ENCODE measurements at regions not wholly inside any gene's neighbourhood (a gene's known extent, or its start where the extent isn't known, plus 50 kb on each side); places are given as distances from the start of the nearest gene placed in this dataset.

DNA sequence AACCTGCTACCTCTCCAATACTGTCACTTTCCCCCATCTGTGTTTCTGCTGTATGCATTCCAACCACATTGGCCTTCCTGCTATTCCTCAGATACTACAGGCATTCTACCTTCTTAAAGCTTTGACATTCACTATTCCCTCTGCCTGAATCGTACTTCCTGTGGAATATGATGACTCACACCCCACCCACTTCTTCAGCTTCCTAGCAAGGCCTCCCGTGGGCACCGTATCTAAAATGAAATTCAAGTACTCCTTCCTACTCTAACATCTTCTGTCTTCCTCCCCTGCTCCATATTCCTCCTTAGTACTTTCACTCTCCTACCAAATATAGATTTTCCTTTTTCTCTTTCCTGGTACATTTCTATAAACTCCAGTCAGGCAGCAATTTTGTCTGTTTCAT is 710.4 kb downstream of the RNF144A start:
- H3K27ac Mint-ChIP-seq: no peak overlapping the region
- H3K4me3 ChIP-seq (ENCODE audit: low read length): no peak overlapping the region
- H3K36me3 Mint-ChIP-seq (ENCODE audit: low read depth): no peaks in the 10 kb centered on the region
- no peaks in the 10 kb centered on the region for H3K27me3 Mint-ChIP-seq (ENCODE audit: insufficient read depth)
- H3K4me3 Mint-ChIP-seq: no peak overlapping the region
- TF ChIP-seq, protein P1, sequence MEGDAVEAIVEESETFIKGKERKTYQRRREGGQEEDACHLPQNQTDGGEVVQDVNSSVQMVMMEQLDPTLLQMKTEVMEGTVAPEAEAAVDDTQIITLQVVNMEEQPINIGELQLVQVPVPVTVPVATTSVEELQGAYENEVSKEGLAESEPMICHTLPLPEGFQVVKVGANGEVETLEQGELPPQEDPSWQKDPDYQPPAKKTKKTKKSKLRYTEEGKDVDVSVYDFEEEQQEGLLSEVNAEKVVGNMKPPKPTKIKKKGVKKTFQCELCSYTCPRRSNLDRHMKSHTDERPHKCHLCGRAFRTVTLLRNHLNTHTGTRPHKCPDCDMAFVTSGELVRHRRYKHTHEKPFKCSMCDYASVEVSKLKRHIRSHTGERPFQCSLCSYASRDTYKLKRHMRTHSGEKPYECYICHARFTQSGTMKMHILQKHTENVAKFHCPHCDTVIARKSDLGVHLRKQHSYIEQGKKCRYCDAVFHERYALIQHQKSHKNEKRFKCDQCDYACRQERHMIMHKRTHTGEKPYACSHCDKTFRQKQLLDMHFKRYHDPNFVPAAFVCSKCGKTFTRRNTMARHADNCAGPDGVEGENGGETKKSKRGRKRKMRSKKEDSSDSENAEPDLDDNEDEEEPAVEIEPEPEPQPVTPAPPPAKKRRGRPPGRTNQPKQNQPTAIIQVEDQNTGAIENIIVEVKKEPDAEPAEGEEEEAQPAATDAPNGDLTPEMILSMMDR (conservative IDR thresholded peaks at IDR 0.05): no peak
- H3K9ac ChIP-seq (ENCODE audit: extremely low read depth, low read length, poor library complexity, severe bottlenecking): no peak overlapping the region
- WGBS, 2 experiments (ENCODE audit: insufficient coverage in 1 of 2, insufficient read length in 1 of 2): 84 to 92% methylated on average over 3 of the region's 3 CpGs
- no peak for DNase-seq
- no peaks in the 10 kb centered on the region for H3K9me3 ChIP-seq (ENCODE audit: control insufficient read depth, low read length)
- H3K4me1 ChIP-seq (ENCODE audit: control insufficient read depth, insufficient read depth, low read length): no peaks in the 10 kb centered on the region
- no peaks in the 10 kb centered on the region for H3K9me3 Mint-ChIP-seq
- no peaks in the 10 kb centered on the region for H3K27me3 ChIP-seq (ENCODE audit: control insufficient read depth, insufficient read depth, low read length, poor library complexity, severe bottlenecking)
- no peaks in the 10 kb centered on the region for H3K36me3 ChIP-seq (ENCODE audit: control insufficient read depth, insufficient read depth, low read length)
- H3K4me1 Mint-ChIP-seq: no peaks in the 10 kb centered on the region
- H3K27ac ChIP-seq (ENCODE audit: low read depth, low read length): no peak overlapping the region

DNA sequence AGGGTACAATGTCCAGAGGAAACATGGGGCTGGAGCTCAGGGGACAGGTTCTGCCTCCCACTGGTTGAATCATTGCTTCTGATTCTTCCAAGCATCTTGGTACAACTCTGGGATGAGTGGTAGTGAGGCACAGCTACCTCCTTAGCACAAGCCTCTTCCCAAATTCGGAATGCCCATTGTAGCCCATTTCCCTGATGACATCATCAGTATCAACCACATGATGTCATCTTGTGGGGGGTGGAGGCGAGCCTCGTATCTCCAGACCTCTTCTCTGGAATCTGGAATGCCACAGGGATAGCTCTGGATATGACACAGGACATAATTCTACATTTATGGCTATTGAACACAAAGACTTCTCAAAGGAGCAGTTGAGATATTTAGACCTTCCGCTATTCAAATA is 715.2 kb downstream of the RNF144A start:
- no peak for DNase-seq
- peaks cover 3% of the 10 kb centered on the region for H3K4me1 Mint-ChIP-seq
- Histone ChIP-seq H3K36me3 (ENCODE audit: control insufficient read depth, insufficient read depth, low read length) (no peaks in the 10 kb centered on the region), H3K4me1 (ENCODE audit: control insufficient read depth, insufficient read depth, low read length) (no peaks in the 10 kb centered on the region), H3K9me3 (ENCODE audit: control insufficient read depth, low read length) (no peaks in the 10 kb centered on the region), H3K4me3 (ENCODE audit: low read length) (no peak overlapping the region), H3K27me3 (ENCODE audit: control insufficient read depth, insufficient read depth, low read length, poor library complexity, severe bottlenecking) (no peaks in the 10 kb centered on the region), H3K27ac (ENCODE audit: low read depth, low read length) (no peak overlapping the region), H3K9ac (ENCODE audit: extremely low read depth, low read length, poor library complexity, severe bottlenecking) (no peak overlapping the region)
- no peak overlapping the region for H3K4me3 Mint-ChIP-seq
- no peaks in the 10 kb centered on the region for H3K9me3 Mint-ChIP-seq
- TF ChIP-seq, protein P1 (conservative IDR thresholded peaks at IDR 0.05): no peak
- no peaks in the 10 kb centered on the region for H3K36me3 Mint-ChIP-seq (ENCODE audit: low read depth)
- no peaks in the 10 kb centered on the region for H3K27me3 Mint-ChIP-seq (ENCODE audit: insufficient read depth)
- WGBS, 2 experiments (ENCODE audit: insufficient coverage in 1 of 2, insufficient read length in 1 of 2): 89 to 96% methylated on average over 4 of the region's 4 CpGs
- no peak overlapping the region for H3K27ac Mint-ChIP-seq

DNA sequence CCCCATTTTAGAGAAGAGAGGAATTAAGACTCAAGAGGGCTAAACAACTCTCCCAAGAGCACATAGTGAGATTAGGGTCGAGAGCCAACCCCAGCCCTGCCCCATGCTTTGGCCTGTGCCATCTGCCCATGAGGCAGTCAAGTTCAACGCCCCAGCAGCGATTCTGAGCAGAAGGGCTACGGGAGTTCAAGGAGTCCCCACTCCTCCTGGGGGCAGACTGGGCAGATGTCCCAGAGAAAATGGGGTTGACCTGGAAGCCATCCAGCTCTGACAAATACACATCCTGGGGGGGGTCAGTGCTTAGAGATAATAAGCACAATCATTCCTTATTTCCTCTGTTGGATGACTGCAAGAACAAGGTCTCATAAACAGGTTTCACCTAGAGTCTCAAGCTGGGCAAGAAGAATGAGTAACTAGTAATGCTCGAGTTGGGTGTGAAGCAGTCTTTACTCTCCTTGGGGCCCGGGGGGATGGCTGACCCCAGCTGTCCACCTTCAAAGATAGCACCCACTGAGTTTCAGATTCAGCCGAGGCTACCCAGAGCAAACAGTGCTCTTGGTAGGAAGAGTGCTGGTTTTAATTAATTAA is 716.4 kb downstream of the RNF144A start:
- Mint-ChIP-seq H3K36me3 (ENCODE audit: low read depth) (no peaks in the 10 kb centered on the region), H3K4me3 (no peak overlapping the region), H3K27me3 (ENCODE audit: insufficient read depth) (no peaks in the 10 kb centered on the region), H3K27ac (no peak overlapping the region), H3K9me3 (no peaks in the 10 kb centered on the region), H3K4me1 (peaks cover 3% of the 10 kb centered on the region)
- Histone ChIP-seq H3K9ac (ENCODE audit: extremely low read depth, low read length, poor library complexity, severe bottlenecking) (no peak overlapping the region), H3K36me3 (ENCODE audit: control insufficient read depth, insufficient read depth, low read length) (no peaks in the 10 kb centered on the region), H3K9me3 (ENCODE audit: control insufficient read depth, low read length) (no peaks in the 10 kb centered on the region), H3K4me1 (ENCODE audit: control insufficient read depth, insufficient read depth, low read length) (no peaks in the 10 kb centered on the region), H3K27ac (ENCODE audit: low read depth, low read length) (peak overlapping the region; percentile 29), H3K27me3 (ENCODE audit: control insufficient read depth, insufficient read depth, low read length, poor library complexity, severe bottlenecking) (no peaks in the 10 kb centered on the region), H3K4me3 (ENCODE audit: low read length) (no peak overlapping the region)
- TF ChIP-seq, protein P1 (conservative IDR thresholded peaks at IDR 0.05): no peak
- DNase-seq: no peak
- WGBS, 2 experiments (ENCODE audit: insufficient coverage in 1 of 2, insufficient read length in 1 of 2): 72 to 86% methylated on average over 5 to 7 of the region's 7 CpGs

All from endodermal cell (in vitro differentiated cells).